ENCODE measurements at regions not wholly inside any gene's neighbourhood (a gene's known extent, or its start where the extent isn't known, plus 50 kb on each side); places are given as distances from the start of the nearest gene placed in this dataset.

- Histone ChIP-seq H3K23ac (ENCODE audit: low read length) (no peak overlapping the region), H3K18ac (ENCODE audit: low read length) (no peak overlapping the region)
- no CpG with 5 or more reads among the region's 12 CpGs for WGBS (ENCODE audit: extremely low coverage, insufficient coverage, low lambda C conversion rate)
Observed at GRCh38 chr10:118840071-118840775, 85.5 kb upstream of the CACUL1 start.

GRCh38 chr10:118840776-118841468, 86.2 kb upstream of the CACUL1 start:
- no CpG with 5 or more reads among the region's 11 CpGs for WGBS (ENCODE audit: extremely low coverage, insufficient coverage, low lambda C conversion rate)
- Histone ChIP-seq H3K27ac (ENCODE audit: low read depth, low read length) (no peak overlapping the region), H4K8ac (ENCODE audit: low read depth, low read length) (no peak overlapping the region)

More at GRCh38 chr10:118840071-118840775, 85.5 kb upstream of the CACUL1 start:
- no peak overlapping the region for H2BK5ac ChIP-seq (ENCODE audit: low read length)
- no peaks in the 10 kb centered on the region for H3K79me1 ChIP-seq (ENCODE audit: low read length)
- no peak overlapping the region for H3K9ac ChIP-seq (ENCODE audit: low read length)
- H3K27ac ChIP-seq (ENCODE audit: low read depth, low read length) = no peak overlapping the region
- H3K4me3 ChIP-seq (ENCODE audit: low read length) = no peak overlapping the region
- H3K4me2 ChIP-seq (ENCODE audit: low read length) = no peak overlapping the region
- peak; percentile 38 for DNase-seq
- no peak overlapping the region for H3K4ac ChIP-seq (ENCODE audit: low read depth, low read length)
- H3K79me2 ChIP-seq (ENCODE audit: control insufficient read depth, insufficient read depth, low read length) = no peaks in the 10 kb centered on the region
- H4K8ac ChIP-seq (ENCODE audit: low read depth, low read length) = no peak overlapping the region
- H3K56ac ChIP-seq (ENCODE audit: low read length) = no peak overlapping the region
- no peaks in the 10 kb centered on the region for H3K4me1 ChIP-seq (ENCODE audit: control insufficient read depth, low read depth, low read length)
- H2AK5ac ChIP-seq (ENCODE audit: low read length) = no peak overlapping the region
- H3K36me3 ChIP-seq (ENCODE audit: control insufficient read depth, insufficient read depth, low read length) = no peaks in the 10 kb centered on the region
- H3K27me3 ChIP-seq (ENCODE audit: insufficient read depth, low read length, poor library complexity) = no peaks in the 10 kb centered on the region
- no peak overlapping the region for H2BK120ac ChIP-seq (ENCODE audit: low read depth, low read length)
- no peak overlapping the region for H4K5ac ChIP-seq (ENCODE audit: low read length)
- no peak overlapping the region for H2BK15ac ChIP-seq (replicated peaks; ENCODE audit: low read depth)

GRCh38 chr10:118841881-118842605, 87.3 kb upstream of the CACUL1 start:
- no CpG with 5 or more reads among the region's 17 CpGs for WGBS (ENCODE audit: extremely low coverage, insufficient coverage, low lambda C conversion rate)
- Histone ChIP-seq H3K4me1 (ENCODE audit: control insufficient read depth, low read depth, low read length) (no peaks in the 10 kb centered on the region), H2BK15ac (replicated peaks; ENCODE audit: low read depth) (no peak overlapping the region), H4K8ac (ENCODE audit: low read depth, low read length) (no peak overlapping the region), H2AK5ac (ENCODE audit: low read length) (no peak overlapping the region), H3K79me2 (ENCODE audit: control insufficient read depth, insufficient read depth, low read length) (no peaks in the 10 kb centered on the region), H3K27me3 (ENCODE audit: insufficient read depth, low read length, poor library complexity) (no peaks in the 10 kb centered on the region), H3K4me2 (ENCODE audit: low read length) (no peak overlapping the region), H3K4me3 (ENCODE audit: low read length) (no peak overlapping the region), H2BK120ac (ENCODE audit: low read depth, low read length) (no peak overlapping the region), H3K56ac (ENCODE audit: low read length) (no peak overlapping the region), H3K4ac (ENCODE audit: low read depth, low read length) (no peak overlapping the region), H2BK5ac (ENCODE audit: low read length) (no peak overlapping the region), H3K23ac (ENCODE audit: low read length) (no peak overlapping the region), H4K5ac (ENCODE audit: low read length) (no peak overlapping the region), H3K79me1 (ENCODE audit: low read length) (no peaks in the 10 kb centered on the region), H3K9ac (ENCODE audit: low read length) (no peak overlapping the region), H3K18ac (ENCODE audit: low read length) (no peak overlapping the region), H3K36me3 (ENCODE audit: control insufficient read depth, insufficient read depth, low read length) (no peaks in the 10 kb centered on the region), H3K27ac (ENCODE audit: low read depth, low read length) (no peak overlapping the region)
- no peak for DNase-seq

More at GRCh38 chr10:118840776-118841468, 86.2 kb upstream of the CACUL1 start:
- no peak overlapping the region for H2BK5ac ChIP-seq (ENCODE audit: low read length)
- no peak overlapping the region for H3K4ac ChIP-seq (ENCODE audit: low read depth, low read length)
- no peaks in the 10 kb centered on the region for H3K36me3 ChIP-seq (ENCODE audit: control insufficient read depth, insufficient read depth, low read length)
- no peaks in the 10 kb centered on the region for H3K79me2 ChIP-seq (ENCODE audit: control insufficient read depth, insufficient read depth, low read length)
- H2BK120ac ChIP-seq (ENCODE audit: low read depth, low read length) = no peak overlapping the region
- H3K4me1 ChIP-seq (ENCODE audit: control insufficient read depth, low read depth, low read length) = no peaks in the 10 kb centered on the region
- no peak overlapping the region for H3K56ac ChIP-seq (ENCODE audit: low read length)
- H3K9ac ChIP-seq (ENCODE audit: low read length) = no peak overlapping the region
- no peak overlapping the region for H3K18ac ChIP-seq (ENCODE audit: low read length)
- H3K79me1 ChIP-seq (ENCODE audit: low read length) = no peaks in the 10 kb centered on the region
- H4K5ac ChIP-seq (ENCODE audit: low read length) = no peak overlapping the region
- H2BK15ac ChIP-seq (replicated peaks; ENCODE audit: low read depth) = no peak overlapping the region
- no peak overlapping the region for H3K23ac ChIP-seq (ENCODE audit: low read length)
- H3K27me3 ChIP-seq (ENCODE audit: insufficient read depth, low read length, poor library complexity) = no peaks in the 10 kb centered on the region
- no peak overlapping the region for H2AK5ac ChIP-seq (ENCODE audit: low read length)
- no peak for DNase-seq
- H3K4me2 ChIP-seq (ENCODE audit: low read length) = no peak overlapping the region
- H3K4me3 ChIP-seq (ENCODE audit: low read length) = no peak overlapping the region

GRCh38 chr10:118842843-118843624, 88.3 kb upstream of the CACUL1 start:
- Histone ChIP-seq H2BK15ac (replicated peaks; ENCODE audit: low read depth) (no peak overlapping the region), H3K23ac (ENCODE audit: low read length) (no peak overlapping the region), H3K79me2 (ENCODE audit: control insufficient read depth, insufficient read depth, low read length) (no peaks in the 10 kb centered on the region), H2BK5ac (ENCODE audit: low read length) (no peak overlapping the region), H3K9ac (ENCODE audit: low read length) (no peak overlapping the region), H4K8ac (ENCODE audit: low read depth, low read length) (no peak overlapping the region), H3K27me3 (ENCODE audit: insufficient read depth, low read length, poor library complexity) (no peaks in the 10 kb centered on the region), H3K79me1 (ENCODE audit: low read length) (no peaks in the 10 kb centered on the region), H3K4me3 (ENCODE audit: low read length) (no peak overlapping the region), H2BK120ac (ENCODE audit: low read depth, low read length) (no peak overlapping the region), H3K18ac (ENCODE audit: low read length) (no peak overlapping the region), H3K4me2 (ENCODE audit: low read length) (no peak overlapping the region), H2AK5ac (ENCODE audit: low read length) (no peak overlapping the region), H3K4ac (ENCODE audit: low read depth, low read length) (no peak overlapping the region), H3K36me3 (ENCODE audit: control insufficient read depth, insufficient read depth, low read length) (no peaks in the 10 kb centered on the region), H3K56ac (ENCODE audit: low read length) (no peak overlapping the region), H3K4me1 (ENCODE audit: control insufficient read depth, low read depth, low read length) (no peaks in the 10 kb centered on the region), H3K27ac (ENCODE audit: low read depth, low read length) (no peak overlapping the region), H4K5ac (ENCODE audit: low read length) (no peak overlapping the region)
- no CpG with 5 or more reads among the region's 4 CpGs for WGBS (ENCODE audit: extremely low coverage, insufficient coverage, low lambda C conversion rate)
- no peak for DNase-seq

GRCh38 chr10:118843647-118844265, 89.0 kb upstream of the CACUL1 start:
- H3K23ac ChIP-seq (ENCODE audit: low read length) = no peak overlapping the region
- H3K4me1 ChIP-seq (ENCODE audit: control insufficient read depth, low read depth, low read length) = no peaks in the 10 kb centered on the region
- no peak overlapping the region for H3K9ac ChIP-seq (ENCODE audit: low read length)
- no peak overlapping the region for H3K4ac ChIP-seq (ENCODE audit: low read depth, low read length)
- no peak overlapping the region for H2BK15ac ChIP-seq (replicated peaks; ENCODE audit: low read depth)
- H3K4me3 ChIP-seq (ENCODE audit: low read length) = no peak overlapping the region
- no peak overlapping the region for H2AK5ac ChIP-seq (ENCODE audit: low read length)
- no peaks in the 10 kb centered on the region for H3K79me2 ChIP-seq (ENCODE audit: control insufficient read depth, insufficient read depth, low read length)
- no peaks in the 10 kb centered on the region for H3K36me3 ChIP-seq (ENCODE audit: control insufficient read depth, insufficient read depth, low read length)
- H3K18ac ChIP-seq (ENCODE audit: low read length) = no peak overlapping the region
- H3K79me1 ChIP-seq (ENCODE audit: low read length) = no peaks in the 10 kb centered on the region
- DNase-seq = no peak
- no peak overlapping the region for H3K4me2 ChIP-seq (ENCODE audit: low read length)
- no peak overlapping the region for H4K5ac ChIP-seq (ENCODE audit: low read length)
- H3K27me3 ChIP-seq (ENCODE audit: insufficient read depth, low read length, poor library complexity) = no peaks in the 10 kb centered on the region
- H2BK5ac ChIP-seq (ENCODE audit: low read length) = no peak overlapping the region
- no peak overlapping the region for H4K8ac ChIP-seq (ENCODE audit: low read depth, low read length)
- no CpG with 5 or more reads among the region's 7 CpGs for WGBS (ENCODE audit: extremely low coverage, insufficient coverage, low lambda C conversion rate)
- H3K56ac ChIP-seq (ENCODE audit: low read length) = no peak overlapping the region
- H2BK120ac ChIP-seq (ENCODE audit: low read depth, low read length) = no peak overlapping the region
- no peak overlapping the region for H3K27ac ChIP-seq (ENCODE audit: low read depth, low read length)

All from mesendoderm (in vitro differentiated cells).